ENCODE measurements at regions not wholly inside any gene's neighbourhood (a gene's known extent, or its start where the extent isn't known, plus 50 kb on each side); places are given as distances from the start of the nearest gene placed in this dataset.

- no peak for TF ChIP-seq CTCF (IDR thresholded peaks at IDR 0.05 in 2 of 3, conservative IDR thresholded peaks at IDR 0.05 in 1 of 3; ENCODE audit: control insufficient read depth in 2 of 3, extremely low read depth in 1 of 3, insufficient read depth in 1 of 3, low read depth in 3 of 3, low read length in 3 of 3)
- TF ChIP-seq ASH2L (IDR thresholded peaks at IDR 0.05; ENCODE audit: borderline replicate concordance, low read depth) = no peak
- TF ChIP-seq RCOR1 (conservative IDR thresholded peaks at IDR 0.05; ENCODE audit: low read depth, low read length) = no peak
- TF ChIP-seq E2F8 (IDR thresholded peaks at IDR 0.05; ENCODE audit: low read depth, partially characterized antibody) = no peak
- no peak for TF ChIP-seq NFYB (IDR thresholded peaks at IDR 0.05; ENCODE audit: insufficient read depth, low read depth, low read length)
- TF ChIP-seq EZH2 (IDR thresholded peaks at IDR 0.05; ENCODE audit: borderline replicate concordance, control insufficient read depth, low read depth, low read length) = no peak
- no peak for TF ChIP-seq IRF4 (IDR thresholded peaks at IDR 0.05; ENCODE audit: low read depth, low read length)
- TF ChIP-seq POLR2A (IDR thresholded peaks at IDR 0.05; ENCODE audit: low read depth, low read length) = no peak
- TF ChIP-seq SP1 (IDR thresholded peaks at IDR 0.05; ENCODE audit: low read depth, low read length) = no peak
- TF ChIP-seq CHD2 (IDR thresholded peaks at IDR 0.05; ENCODE audit: borderline replicate concordance, low read depth, low read length) = no peak
- no peak for TF ChIP-seq TCF12 (IDR thresholded peaks at IDR 0.05; ENCODE audit: low read depth, low read length)
Measured at GRCh38 chr18:49681387-49681786, 119.5 kb downstream of the LIPG start.

Measured in GM12878 (cell line).